Upper lobe of left lung (tissue), 6 donors: ENCODE measurements at regions not wholly inside any gene's neighbourhood (a gene's known extent, or its start where the extent isn't known, plus 50 kb on each side); places are given as distances from the start of the nearest gene placed in this dataset.

Source experiments
- ATAC-seq, 2 donors: fragments of 200-7000 bp; cut with Tn5 transposase; one replicate each; pipeline ENCODE4 v1.9.1; 2022; ENCODE audit warnings: mild to moderate bottlenecking in 2 of 2, moderate library complexity in 2 of 2; ENCODE audit not compliant: low FRiP score in 2 of 2
- DNase-seq, 2 donors: peaks; one replicate each; pipeline ENCODE4 v3.0.0-alpha.2; 2019 to 2020
- H3K27ac ChIP-seq, 4 donors: fragments of 200-600 bp; sonication (generic); one replicate each; pipeline ENCODE4 v1.5.1; 2016 to 2019
- H3K27me3 ChIP-seq, 4 donors: fragments of 200-600 bp; sonication (generic); one replicate each; pipeline ENCODE4 v1.5.1; 2017 to 2019
- H3K36me3 ChIP-seq, 4 donors: fragments of 200-600 bp; sonication (generic); one replicate each; pipeline ENCODE4 v1.5.1; 2016 to 2019
- H3K4me1 ChIP-seq, 4 donors: fragments of 200-600 bp; sonication (generic); one replicate each; pipeline ENCODE4 v1.5.1; 2018 to 2019
- H3K4me3 ChIP-seq, 4 donors: fragments of 200-600 bp; sonication (generic); one replicate each; pipeline ENCODE4 v1.5.1; 2017 to 2019; ENCODE audit warnings: mild to moderate bottlenecking in 2 of 4, moderate library complexity in 1 of 4
- H3K9me3 ChIP-seq, 4 donors: fragments of 200-600 bp; sonication (generic); one replicate each; pipeline ENCODE4 v1.5.1; 2018 to 2019
- CTCF ChIP-seq, 6 experiments: fragments of 450-650 bp in 4 of 6; fragments of 200-600 bp in 2 of 6; sonication (generic) in 2 of 6; IDR thresholded peaks; one replicate each; pipeline ENCODE4 v1.5.1; 2016 to 2019; ENCODE audit warnings: antibody characterized with exemption in 6 of 6
- EP300 ChIP-seq, 4 donors: sonication (generic); formaldehyde crosslinking; IDR thresholded peaks; one replicate each; pipeline ENCODE4 v1.5.1; 2017; ENCODE audit warnings: antibody characterized with exemption in 4 of 4, control low read depth in 2 of 4
- POLR2A ChIP-seq, 4 donors: fragments of 450-650 bp; IDR thresholded peaks; one replicate each; pipeline ENCODE4 v1.5.1; 2016 to 2017; ENCODE audit warnings: antibody characterized with exemption in 4 of 4, mild to moderate bottlenecking in 2 of 4
- POLR2AphosphoS5 ChIP-seq, 2 donors: sonication (generic); formaldehyde crosslinking; IDR thresholded peaks; one replicate each; pipeline ENCODE4 v1.5.1; 2017; ENCODE audit warnings: antibody characterized with exemption in 2 of 2
- WGBS, 2 donors: methylation state at CpG; one replicate each; pipeline ENCODE4 v1.1.5; 2017 to 2018; 5-methylcytosine and 5-hydroxymethylcytosine counted together
- donor health status: DM: no; HTN: no; CAD: no; lungs with moderate emphysema.
- donor health status: DM: no; HTN: yes; CAD: no; lungs with severe emphysema.

GRCh38 chr15:36401586-36401966 lies 177.8 kb upstream of the CDIN1 start:
- ATAC-seq (no peak), DNase-seq (no peak)
- TF ChIP-seq POLR2AphosphoS5 (IDR thresholded peaks at IDR 0.05) (no peak), EP300 (IDR thresholded peaks at IDR 0.05) (no peak), CTCF (IDR thresholded peaks at IDR 0.05) (no peak), POLR2A (IDR thresholded peaks at IDR 0.05) (no peak)
- Histone ChIP-seq H3K9me3 (no peaks in the 10 kb centered on the region), H3K4me1 (no peaks in the 10 kb centered on the region), H3K36me3 (no peaks in the 10 kb centered on the region), H3K4me3 (no peak overlapping the region), H3K27ac (no peak overlapping the region), H3K27me3 (no peaks in the 10 kb centered on the region)
- WGBS, 2 donors = 71 to 77% methylated on average over 3 of the region's 3 CpGs

- Histone ChIP-seq H3K9me3 (no peaks in the 10 kb centered on the region), H3K4me3 (no peak overlapping the region), H3K27me3 (no peaks in the 10 kb centered on the region), H3K36me3 (no peaks in the 10 kb centered on the region), H3K27ac (no peak overlapping the region), H3K4me1 (no peaks in the 10 kb centered on the region)
- TF ChIP-seq CTCF (IDR thresholded peaks at IDR 0.05) = no peak
- no peak for TF ChIP-seq EP300 (IDR thresholded peaks at IDR 0.05)
- TF ChIP-seq POLR2AphosphoS5 (IDR thresholded peaks at IDR 0.05) = no peak
- TF ChIP-seq POLR2A (IDR thresholded peaks at IDR 0.05) = no peak
- DNase-seq (no peak), ATAC-seq (no peak)
- WGBS, 2 donors = 74 to 76% methylated on average over 5 of the region's 5 CpGs
These were observed 176.1 kb upstream of the CDIN1 start for GRCh38 chr15:36403351-36403750.

- H3K9me3 ChIP-seq = no peaks in the 10 kb centered on the region
- no peaks in the 10 kb centered on the region for H3K27me3 ChIP-seq
- ATAC-seq (no peak), DNase-seq (no peak)
- TF ChIP-seq POLR2A (IDR thresholded peaks at IDR 0.05) (no peak), POLR2AphosphoS5 (IDR thresholded peaks at IDR 0.05) (no peak), CTCF (IDR thresholded peaks at IDR 0.05) (no peak), EP300 (IDR thresholded peaks at IDR 0.05) (no peak)
- no peak overlapping the region for H3K27ac ChIP-seq
- H3K4me1 ChIP-seq = no peaks in the 10 kb centered on the region
- no peaks in the 10 kb centered on the region for H3K36me3 ChIP-seq
- no peak overlapping the region for H3K4me3 ChIP-seq
- 75 to 76% methylated on average over 3 of the region's 3 CpGs for WGBS, 2 donors
These were observed 173.1 kb upstream of the CDIN1 start for GRCh38 chr15:36406366-36406765.

GRCh38 chr15:36406911-36407310 lies 172.5 kb upstream of the CDIN1 start:
- H3K27me3 ChIP-seq = no peaks in the 10 kb centered on the region
- TF ChIP-seq POLR2AphosphoS5 (IDR thresholded peaks at IDR 0.05) (no peak), EP300 (IDR thresholded peaks at IDR 0.05) (no peak), CTCF (IDR thresholded peaks at IDR 0.05) (no peak)
- DNase-seq (no peak), ATAC-seq (no peak)
- no peaks in the 10 kb centered on the region for H3K36me3 ChIP-seq
- no peak overlapping the region for H3K4me3 ChIP-seq
- H3K4me1 ChIP-seq = no peaks in the 10 kb centered on the region
- H3K27ac ChIP-seq = no peak overlapping the region
- WGBS, 2 donors = 59 to 63% methylated on average over 3 of the region's 3 CpGs
- no peaks in the 10 kb centered on the region for H3K9me3 ChIP-seq

- H3K27ac ChIP-seq = no peak overlapping the region
- H3K27me3 ChIP-seq = no peaks in the 10 kb centered on the region
- 54 to 62% methylated on average over 4 of the region's 4 CpGs for WGBS, 2 donors
- DNase-seq (no peak), ATAC-seq (no peak)
- no peaks in the 10 kb centered on the region for H3K4me1 ChIP-seq
- TF ChIP-seq CTCF (IDR thresholded peaks at IDR 0.05) (no peak), EP300 (IDR thresholded peaks at IDR 0.05) (no peak), POLR2AphosphoS5 (IDR thresholded peaks at IDR 0.05) (no peak)
- no peaks in the 10 kb centered on the region for H3K36me3 ChIP-seq
- H3K4me3 ChIP-seq = no peak overlapping the region
- H3K9me3 ChIP-seq = no peaks in the 10 kb centered on the region
These were observed 171.8 kb upstream of the CDIN1 start for GRCh38 chr15:36407647-36408046.
